ENCODE measurements at regions not wholly inside any gene's neighbourhood (a gene's known extent, or its start where the extent isn't known, plus 50 kb on each side); places are given as distances from the start of the nearest gene placed in this dataset.

- no peak for DNase-seq
These were observed 437.5 kb upstream of the PROK2 start for GRCh38 chr3:72222410-72222809.

GRCh38 chr3:72220946-72221345 is 436.0 kb upstream of the PROK2 start:
- no peak for DNase-seq

GRCh38 chr3:72219752-72220151 is 434.8 kb upstream of the PROK2 start:
- DNase-seq: no peak

- no peak for DNase-seq
These were observed 432.6 kb upstream of the PROK2 start for GRCh38 chr3:72217570-72217969.

- DNase-seq: peak; percentile 69 to 74 (median 71)
These were observed 429.4 kb upstream of the PROK2 start for GRCh38 chr3:72214066-72214951.

GRCh38 chr3:72213296-72214065 is 428.5 kb upstream of the PROK2 start:
- DNase-seq: peak; percentile 67 to 81 (median 72)

GRCh38 chr3:72212396-72212795 is 427.4 kb upstream of the PROK2 start:
- no peak for DNase-seq

GRCh38 chr3:72210261-72210660 is 425.3 kb upstream of the PROK2 start:
- DNase-seq: no peak

- DNase-seq: no peak
These were observed 420.4 kb upstream of the PROK2 start for GRCh38 chr3:72205297-72205826.

- no peak for DNase-seq
These were observed 419.5 kb upstream of the PROK2 start for GRCh38 chr3:72204452-72204851.

GRCh38 chr3:72203613-72204349 is 418.8 kb upstream of the PROK2 start:
- DNase-seq: no peak

- no peak for DNase-seq
These were observed 418.2 kb upstream of the PROK2 start for GRCh38 chr3:72203105-72203504.

GRCh38 chr3:72200332-72200731 is 415.4 kb upstream of the PROK2 start:
- no peak for DNase-seq

GRCh38 chr3:72199530-72199929 is 414.6 kb upstream of the PROK2 start:
- no peak for DNase-seq

- no peak for DNase-seq
These were observed 411.5 kb upstream of the PROK2 start for GRCh38 chr3:72196377-72196929.

- no peak for DNase-seq
These were observed 410.9 kb upstream of the PROK2 start for GRCh38 chr3:72195895-72196294.

GRCh38 chr3:72194458-72194857 is 409.5 kb upstream of the PROK2 start:
- DNase-seq: no peak

- no peak for DNase-seq
These were observed 409.0 kb upstream of the PROK2 start for GRCh38 chr3:72193771-72194430.

- DNase-seq: no peak
These were observed 407.6 kb upstream of the PROK2 start for GRCh38 chr3:72192572-72192971.

- no peak for DNase-seq
These were observed 406.4 kb upstream of the PROK2 start for GRCh38 chr3:72191209-72191960.

GRCh38 chr3:72190050-72190449 is 405.1 kb upstream of the PROK2 start:
- no peak for DNase-seq

Measured in suppressor macrophage treated with lipopolysaccharide for 1 hour (primary cell).